ENCODE measurements at regions not wholly inside any gene's neighbourhood (a gene's known extent, or its start where the extent isn't known, plus 50 kb on each side); places are given as distances from the start of the nearest gene placed in this dataset.

DNA sequence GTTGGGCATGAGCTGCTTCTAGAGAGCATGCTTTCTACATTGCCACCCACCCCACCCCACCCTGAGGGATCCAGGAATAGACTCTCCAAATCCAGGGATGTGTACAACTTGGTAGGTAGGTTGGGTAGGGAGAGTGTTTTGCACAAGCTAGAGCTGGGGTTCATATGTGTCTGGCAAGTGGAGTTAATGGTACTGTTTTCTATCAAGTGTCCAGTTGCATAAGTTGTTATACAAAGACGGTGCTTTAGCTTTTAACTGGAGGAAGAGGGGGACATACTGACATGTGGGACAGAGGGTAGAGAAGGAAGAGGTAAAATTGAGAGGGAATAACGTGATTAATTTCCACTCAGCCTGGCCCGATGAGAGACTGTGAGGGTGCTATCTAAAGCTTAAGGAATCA lies 51.0 kb upstream of the TNC start:
- DNase-seq, result no peak

DNA sequence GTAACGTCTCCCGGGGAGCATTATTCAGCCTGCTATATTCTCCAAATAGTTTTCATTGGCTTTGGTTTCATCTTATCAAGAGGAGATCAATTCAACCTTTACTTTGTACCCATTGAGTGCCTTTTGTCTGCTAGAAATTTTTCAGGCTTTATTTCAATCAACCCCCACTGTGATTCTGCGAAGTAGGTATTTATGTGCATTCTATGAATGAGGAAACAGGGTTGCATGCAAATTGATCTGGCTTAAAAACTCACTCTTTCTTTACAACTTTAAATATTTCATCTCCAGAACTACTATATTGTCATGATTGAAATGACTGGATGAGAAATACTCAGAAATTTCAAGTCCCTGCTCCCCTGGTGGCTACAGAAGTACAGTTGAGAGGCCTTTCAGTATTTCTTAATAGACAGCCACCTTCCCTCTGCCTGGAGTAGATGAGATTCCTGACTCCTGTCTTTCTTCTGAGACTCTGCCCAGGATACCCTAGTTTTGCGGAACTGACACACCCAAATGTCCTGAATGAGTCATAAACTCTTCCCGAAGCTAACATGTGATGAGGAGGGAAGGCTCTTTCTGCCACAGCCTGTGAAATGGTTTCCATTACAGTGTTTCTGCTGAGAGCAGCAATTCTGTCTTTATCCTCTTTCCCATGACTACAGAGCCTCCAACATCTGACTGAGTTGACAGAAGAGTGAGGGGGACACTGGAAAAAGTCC lies 52.6 kb upstream of the TNC start:
- DNase-seq, result no peak

DNA sequence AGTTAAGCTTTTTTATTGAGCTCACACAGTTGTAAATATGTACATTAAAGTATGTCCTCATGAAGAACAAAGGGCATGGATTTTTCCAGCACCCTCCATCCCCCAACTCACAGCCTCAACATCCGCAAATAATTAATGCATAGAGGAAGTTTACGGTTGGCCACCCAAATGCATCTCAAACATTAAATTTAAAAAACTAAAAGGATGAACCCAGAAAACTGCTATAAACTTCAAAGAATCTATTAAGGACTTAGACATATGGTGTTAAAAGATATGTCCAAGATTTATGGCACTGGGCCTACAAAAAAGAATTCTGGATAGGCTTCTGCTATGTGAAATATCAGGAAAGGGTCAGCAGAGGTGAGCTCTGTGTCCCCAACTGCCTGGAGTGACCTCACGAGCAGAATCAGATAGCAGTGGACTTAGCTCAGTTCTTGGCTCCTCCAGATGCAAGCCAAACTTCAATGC lies 54.0 kb upstream of the TNC start:
- no peak for DNase-seq

- no peak for DNase-seq
Observed at GRCh38 chr9:115182264-115182663, 64.3 kb upstream of the TNC start.

DNA sequence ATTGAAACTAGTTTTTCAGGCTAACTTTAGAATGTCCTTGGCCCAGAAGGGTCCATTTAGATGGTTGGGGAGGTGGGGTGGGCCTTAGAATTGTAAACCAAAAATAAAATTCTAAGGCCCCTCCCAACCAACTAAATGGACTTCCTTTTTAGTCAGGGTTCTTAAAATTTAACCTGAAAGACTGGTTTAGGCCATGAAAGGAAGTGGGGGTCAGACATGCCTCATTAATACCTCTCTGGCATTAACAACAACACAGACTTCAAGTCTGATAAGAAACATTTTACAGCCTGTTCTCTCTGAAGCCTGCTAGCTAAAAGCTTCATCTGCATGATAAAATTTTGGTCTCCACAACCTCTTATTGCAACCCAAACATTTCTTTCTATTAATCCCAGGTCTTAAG lies 65.5 kb upstream of the TNC start:
- no peak for DNase-seq

DNA sequence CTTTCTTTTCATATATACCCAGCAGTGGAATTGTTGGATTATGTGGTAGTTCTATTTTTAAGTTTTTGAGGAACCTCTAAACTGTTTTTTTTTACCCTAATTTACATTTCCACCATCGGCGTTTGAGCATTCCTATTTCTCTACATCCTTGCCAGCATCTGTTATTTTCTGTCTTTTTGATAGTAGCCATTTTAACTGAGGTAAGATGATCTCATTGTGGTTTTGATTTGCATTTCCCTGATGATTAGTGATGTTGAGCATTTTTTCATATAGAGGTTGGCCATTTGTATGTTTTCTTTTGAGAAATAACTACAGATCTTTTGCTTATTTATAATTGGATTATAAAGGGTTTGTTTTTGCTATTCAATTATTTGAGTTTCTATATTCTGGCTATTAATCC lies 71.7 kb upstream of the TNC start:
- no peak for DNase-seq

GRCh38 chr9:115191667-115192066 lies 73.7 kb upstream of the TNC start:
- no peak for DNase-seq

GRCh38 chr9:115192280-115192679 lies 74.3 kb upstream of the TNC start:
- no peak for DNase-seq

GRCh38 chr9:115192835-115193525 lies 75.0 kb upstream of the TNC start:
- DNase-seq, result no peak

GRCh38 chr9:115193777-115194176 lies 75.8 kb upstream of the TNC start:
- no peak for DNase-seq

DNA sequence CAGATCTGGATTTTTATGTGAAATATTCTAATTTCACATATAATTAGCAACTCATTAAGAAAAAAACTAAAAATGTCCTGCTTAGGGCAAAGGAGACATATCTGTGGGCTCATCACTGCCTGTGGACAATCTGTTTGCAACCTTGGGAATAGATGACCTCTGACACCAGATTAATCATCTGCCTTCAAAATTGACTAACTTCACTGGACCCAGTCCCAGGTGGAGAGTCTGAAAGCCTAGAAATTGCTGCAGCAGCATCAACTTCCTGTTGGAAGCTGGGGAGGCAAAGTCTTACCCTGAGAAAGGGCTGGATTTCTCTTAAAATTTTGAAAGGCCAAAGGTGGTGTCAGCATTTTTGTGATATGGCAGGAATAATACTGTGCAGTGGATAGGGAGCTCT lies 76.3 kb upstream of the TNC start:
- no peak for DNase-seq

DNA sequence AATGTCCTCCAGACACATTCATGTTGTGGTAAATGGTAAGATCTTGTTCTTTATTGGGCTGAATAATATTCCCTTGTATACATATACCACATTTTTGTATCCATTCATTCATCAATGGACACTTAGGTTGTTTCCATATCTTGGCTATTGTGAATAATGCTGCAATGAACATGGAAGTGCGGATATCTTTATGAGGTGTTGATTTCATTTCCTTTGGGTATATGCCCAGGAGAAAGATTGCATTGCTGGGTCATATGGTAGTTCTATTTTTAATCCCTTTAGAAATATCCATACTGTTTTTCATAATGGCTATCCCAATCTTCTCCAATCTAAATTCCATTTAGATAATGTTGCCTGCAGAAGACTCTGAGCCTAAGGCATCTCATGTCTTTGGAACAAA lies 78.0 kb upstream of the TNC start:
- no peak for DNase-seq

GRCh38 chr9:115196919-115197318 lies 79.0 kb upstream of the TNC start:
- no peak for DNase-seq

GRCh38 chr9:115198001-115198400 lies 80.0 kb upstream of the TNC start:
- no peak for DNase-seq

DNA sequence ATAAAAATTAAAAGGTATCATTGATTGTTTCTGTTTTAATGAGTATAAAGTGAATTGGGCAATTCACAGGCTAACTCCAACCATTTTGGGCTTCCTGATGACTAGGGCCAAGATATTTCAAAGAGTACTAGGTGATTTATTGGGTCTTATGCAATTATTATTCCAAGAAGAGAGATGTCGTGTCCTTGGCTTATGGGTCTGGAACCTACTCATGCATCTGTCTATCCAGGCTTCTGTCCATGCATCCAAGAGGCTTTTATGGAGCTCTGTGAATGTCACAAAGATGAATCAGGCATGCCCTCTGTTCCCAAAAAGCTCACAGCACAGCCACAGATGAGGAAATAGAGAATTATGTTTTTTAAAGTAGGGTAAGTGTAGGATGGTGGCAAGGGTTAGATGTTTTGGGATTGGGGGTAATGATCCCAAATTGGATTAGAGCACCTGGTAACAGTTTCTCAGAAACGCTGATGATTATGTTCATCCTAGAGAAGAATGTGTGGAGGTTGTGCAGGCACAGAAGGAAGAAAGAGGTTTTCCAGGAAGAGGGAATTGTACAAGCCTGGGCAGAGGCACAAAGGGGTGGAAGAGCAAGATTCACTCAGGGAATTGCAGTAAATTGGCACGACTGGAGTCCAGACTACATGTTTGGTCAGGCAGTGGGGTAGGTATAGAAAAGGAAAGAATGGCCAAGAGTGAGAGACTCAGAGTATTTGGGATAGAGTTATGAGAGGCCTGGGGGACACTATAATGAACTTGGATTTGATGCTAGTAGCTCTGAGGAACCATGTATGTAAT lies 83.0 kb upstream of the TNC start:
- DNase-seq, result no peak

- no peak for DNase-seq
Observed at GRCh38 chr9:115202181-115202580, 84.2 kb upstream of the TNC start.

DNA sequence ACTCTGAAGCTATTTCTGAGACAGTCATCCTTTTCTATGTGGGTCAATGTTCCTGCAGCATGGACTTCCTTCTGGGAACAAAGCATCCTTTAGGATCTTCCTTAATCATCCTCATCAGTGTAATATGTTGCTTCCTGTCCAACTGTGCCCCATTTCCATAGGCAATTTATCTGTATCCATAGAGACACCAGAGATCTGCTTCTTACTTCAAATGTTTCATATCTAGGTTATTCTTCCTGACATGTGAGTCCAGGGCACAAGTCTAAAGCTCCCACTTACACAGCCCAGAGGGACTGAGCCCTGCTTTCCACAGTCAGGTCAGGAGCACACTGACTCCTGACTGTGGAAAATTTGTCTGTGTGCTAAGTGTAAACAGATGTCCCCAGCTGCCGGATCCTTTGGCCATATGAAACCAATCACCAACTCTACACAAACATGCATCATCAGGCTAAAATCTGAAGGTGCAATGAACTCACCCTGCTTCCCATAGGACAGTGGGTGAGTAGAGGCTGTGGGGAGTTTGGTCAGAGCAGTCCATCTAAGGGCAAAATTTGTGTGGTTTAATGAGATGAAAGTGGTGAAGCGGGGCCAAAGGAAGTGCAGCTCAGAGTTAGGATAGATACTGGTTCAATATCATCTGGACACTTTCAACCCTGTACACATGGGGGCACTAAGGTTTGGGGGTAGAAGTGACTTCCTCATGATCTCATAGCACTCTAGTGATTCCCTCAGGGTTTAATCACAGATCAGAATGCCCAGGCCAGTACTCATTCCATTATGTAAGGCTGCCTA lies 85.2 kb upstream of the TNC start:
- no peak for DNase-seq

GRCh38 chr9:115204904-115205453 lies 87.0 kb upstream of the TNC start:
- DNase-seq, result peak; percentile 79

- peak; percentile 57 for DNase-seq
Observed at GRCh38 chr9:115207003-115207836, 89.3 kb upstream of the TNC start.

GRCh38 chr9:115208501-115208900 lies 90.5 kb upstream of the TNC start:
- no peak for DNase-seq

DNA sequence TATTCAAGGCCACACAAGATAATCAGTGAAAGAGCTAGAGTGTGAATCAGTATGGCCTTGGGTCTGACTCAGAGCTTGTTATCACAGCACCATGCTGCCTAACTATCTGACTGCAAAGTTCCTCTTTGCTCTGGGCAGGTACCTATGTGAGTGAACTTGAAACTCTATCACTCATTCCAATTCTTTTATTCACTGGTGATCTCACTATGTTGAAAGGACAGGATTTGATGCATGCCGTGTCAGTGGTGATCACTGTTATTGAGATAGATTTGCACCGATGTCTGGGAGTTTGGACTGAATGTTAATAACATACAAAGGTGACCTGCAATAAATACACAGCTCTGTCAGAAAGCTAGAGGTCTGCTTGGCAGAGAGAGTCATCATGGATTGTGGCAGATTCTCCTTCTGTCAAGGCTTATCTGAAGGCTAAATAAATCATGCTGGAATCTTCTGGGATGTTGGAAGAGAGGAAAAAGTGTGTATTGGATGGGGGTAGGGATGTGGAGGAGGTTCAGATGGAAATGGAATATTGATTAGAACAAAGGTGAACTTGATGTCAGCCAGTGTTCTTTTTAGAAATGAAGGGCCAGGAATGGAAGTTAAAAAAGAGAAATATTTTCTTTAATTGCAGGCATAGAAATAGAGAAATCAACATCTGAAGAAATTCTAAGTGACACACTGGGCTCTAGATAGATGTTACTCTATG lies 91.8 kb upstream of the TNC start:
- peak; percentile 86 for DNase-seq
